Raji (cell line): ENCODE measurements at regions not wholly inside any gene's neighbourhood (a gene's known extent, or its start where the extent isn't known, plus 50 kb on each side); places are given as distances from the start of the nearest gene placed in this dataset.

Experiments
- POLR2A ChIP-seq: IDR thresholded peaks from 2 replicates; pipeline ENCODE4 v1.6.1; 2011; ENCODE audit warnings: low read depth, low read length, control low read depth; ENCODE audit not compliant: insufficient read depth

GRCh38 chr6:156602066-156602385 lies 175.2 kb upstream of the ARID1B start:
- TF ChIP-seq POLR2A = no peak

GRCh38 chr6:156601152-156602065 lies 175.8 kb upstream of the ARID1B start:
- TF ChIP-seq POLR2A = no peak

- TF ChIP-seq POLR2A = no peak
Observed at GRCh38 chr6:156600678-156601077, 176.5 kb upstream of the ARID1B start.

- no peak for TF ChIP-seq POLR2A
Observed at GRCh38 chr6:156599978-156600590, 177.1 kb upstream of the ARID1B start.

GRCh38 chr6:156599366-156599765 lies 177.8 kb upstream of the ARID1B start:
- TF ChIP-seq POLR2A = no peak

- TF ChIP-seq POLR2A = no peak
Observed at GRCh38 chr6:156598855-156599180, 178.4 kb upstream of the ARID1B start.

- TF ChIP-seq POLR2A = no peak
Observed at GRCh38 chr6:156598071-156598854, 178.9 kb upstream of the ARID1B start.

- no peak for TF ChIP-seq POLR2A
Observed at GRCh38 chr6:156597095-156597494, 180.1 kb upstream of the ARID1B start.

GRCh38 chr6:156595476-156595875 lies 181.7 kb upstream of the ARID1B start:
- TF ChIP-seq POLR2A = no peak

- TF ChIP-seq POLR2A = no peak
Observed at GRCh38 chr6:156593893-156594292, 183.3 kb upstream of the ARID1B start.

GRCh38 chr6:156593127-156593526 lies 184.1 kb upstream of the ARID1B start:
- no peak for TF ChIP-seq POLR2A

GRCh38 chr6:156590482-156590881 lies 186.7 kb upstream of the ARID1B start:
- TF ChIP-seq POLR2A = no peak

GRCh38 chr6:156589281-156589680 lies 187.9 kb upstream of the ARID1B start:
- TF ChIP-seq POLR2A = no peak

GRCh38 chr6:156587751-156588301 lies 189.4 kb upstream of the ARID1B start:
- no peak for TF ChIP-seq POLR2A

- TF ChIP-seq POLR2A = no peak
Observed at GRCh38 chr6:156587071-156587470, 190.1 kb upstream of the ARID1B start.
